ENCODE measurements at regions not wholly inside any gene's neighbourhood (a gene's known extent, or its start where the extent isn't known, plus 50 kb on each side); places are given as distances from the start of the nearest gene placed in this dataset.

GRCh38 chr11:27807596-27807995 is 107.3 kb upstream of the BDNF start:
- TF ChIP-seq CTCF (conservative IDR thresholded peaks at IDR 0.05; ENCODE audit: low read depth, low read length) (no peak), EZH2 (IDR thresholded peaks at IDR 0.05; ENCODE audit: borderline replicate concordance, low read depth, low read length, poor library complexity, severe bottlenecking) (no peak)
